Astrocyte (in vitro differentiated cells and primary cell): ENCODE measurements at regions not wholly inside any gene's neighbourhood (a gene's known extent, or its start where the extent isn't known, plus 50 kb on each side); places are given as distances from the start of the nearest gene placed in this dataset.

Experiments used
- DNase-seq: peaks from one replicate; pipeline ENCODE4 v3.0.0-alpha.2; 2010; ENCODE audit warnings: low read depth
- FAIRE-seq: peaks from 2 replicates; lab custom pipeline; 2011; peaks lifted over from hg19 to GRCh38; lab: Jason Lieb, UNC
- H2AFZ ChIP-seq: 2 replicates; pipeline ENCODE4 v1.6.0; 2012; ENCODE audit warnings: low read depth, low read length, inconsistent platforms
- H3K27ac ChIP-seq: 2 replicates; pipeline ENCODE4 v1.5.1; 2011; ENCODE audit warnings: low read depth, low read length, inconsistent platforms
- H3K27me3 ChIP-seq: 2 replicates; pipeline ENCODE4 v1.6.0; 2011; ENCODE audit warnings: low read length, inconsistent platforms; ENCODE audit not compliant: insufficient read depth
- H3K36me3 ChIP-seq: 2 replicates; pipeline ENCODE4 v1.5.1; 2011; ENCODE audit warnings: low read length, inconsistent platforms; ENCODE audit not compliant: insufficient read depth
- H3K4me1 ChIP-seq: 2 replicates; pipeline ENCODE4 v1.5.1; 2011; ENCODE audit warnings: low read length, inconsistent platforms; ENCODE audit not compliant: insufficient read depth
- H3K4me2 ChIP-seq: 2 replicates; pipeline ENCODE4 v1.6.0; 2012; ENCODE audit warnings: low read length, inconsistent platforms
- H3K4me3 ChIP-seq: 2 replicates; pipeline ENCODE4 v1.5.1; 2011; ENCODE audit warnings: low read depth, mild to moderate bottlenecking, low read length, inconsistent platforms; ENCODE audit not compliant: insufficient read depth
- H3K79me2 ChIP-seq: 2 replicates; pipeline ENCODE4 v1.6.0; 2012; ENCODE audit warnings: mild to moderate bottlenecking, low read length, inconsistent platforms; ENCODE audit not compliant: insufficient read depth
- H3K9ac ChIP-seq: 2 replicates; pipeline ENCODE4 v1.6.0; 2012; ENCODE audit warnings: mild to moderate bottlenecking, low read length, inconsistent platforms
- H3K9me3 ChIP-seq: 2 replicates; pipeline ENCODE4 v1.5.1; 2012; ENCODE audit warnings: low read depth, mild to moderate bottlenecking, low read length, inconsistent platforms; ENCODE audit not compliant: insufficient read depth
- H4K20me1 ChIP-seq: 2 replicates; pipeline ENCODE4 v1.6.0; 2012; ENCODE audit warnings: low read length, inconsistent platforms; ENCODE audit not compliant: insufficient read depth
- H3K27ac Mint-ChIP-seq: one replicate; pipeline ENCODE4 v1.8.0; 2021; ENCODE audit warnings: mild to moderate bottlenecking, mixed read lengths; ENCODE audit not compliant: unreplicated experiment
- H3K27me3 Mint-ChIP-seq: one replicate; pipeline ENCODE4 v1.8.0; 2021; ENCODE audit warnings: low read depth, mixed read lengths; ENCODE audit not compliant: unreplicated experiment
- H3K36me3 Mint-ChIP-seq: one replicate; pipeline ENCODE4 v1.8.0; 2021; ENCODE audit warnings: low read depth, mixed read lengths; ENCODE audit not compliant: unreplicated experiment
- H3K4me1 Mint-ChIP-seq: one replicate; pipeline ENCODE4 v1.8.0; 2021; ENCODE audit warnings: low read depth, mixed read lengths; ENCODE audit not compliant: unreplicated experiment
- H3K4me3 Mint-ChIP-seq: one replicate; pipeline ENCODE4 v1.8.0; 2021; ENCODE audit warnings: mild to moderate bottlenecking, moderate library complexity, mixed read lengths; ENCODE audit not compliant: unreplicated experiment
- H3K9me3 Mint-ChIP-seq: one replicate; pipeline ENCODE4 v1.8.0; 2021; ENCODE audit warnings: mild to moderate bottlenecking, mixed read lengths; ENCODE audit not compliant: unreplicated experiment
- EZH2 ChIP-seq: IDR thresholded peaks from 2 replicates; pipeline ENCODE4 v1.6.1; 2012; ENCODE audit warnings: mild to moderate bottlenecking, low read length, inconsistent platforms; ENCODE audit not compliant: insufficient read depth
- TF ChIP-seq, protein P1 (sequence below): IDR thresholded peaks from 2 replicates; pipeline ENCODE4 v1.5.1; 2011; ENCODE audit warnings: low read depth, mild to moderate bottlenecking, inconsistent platforms, low read length, moderate library complexity; ENCODE audit not compliant: insufficient read depth

DNA sequence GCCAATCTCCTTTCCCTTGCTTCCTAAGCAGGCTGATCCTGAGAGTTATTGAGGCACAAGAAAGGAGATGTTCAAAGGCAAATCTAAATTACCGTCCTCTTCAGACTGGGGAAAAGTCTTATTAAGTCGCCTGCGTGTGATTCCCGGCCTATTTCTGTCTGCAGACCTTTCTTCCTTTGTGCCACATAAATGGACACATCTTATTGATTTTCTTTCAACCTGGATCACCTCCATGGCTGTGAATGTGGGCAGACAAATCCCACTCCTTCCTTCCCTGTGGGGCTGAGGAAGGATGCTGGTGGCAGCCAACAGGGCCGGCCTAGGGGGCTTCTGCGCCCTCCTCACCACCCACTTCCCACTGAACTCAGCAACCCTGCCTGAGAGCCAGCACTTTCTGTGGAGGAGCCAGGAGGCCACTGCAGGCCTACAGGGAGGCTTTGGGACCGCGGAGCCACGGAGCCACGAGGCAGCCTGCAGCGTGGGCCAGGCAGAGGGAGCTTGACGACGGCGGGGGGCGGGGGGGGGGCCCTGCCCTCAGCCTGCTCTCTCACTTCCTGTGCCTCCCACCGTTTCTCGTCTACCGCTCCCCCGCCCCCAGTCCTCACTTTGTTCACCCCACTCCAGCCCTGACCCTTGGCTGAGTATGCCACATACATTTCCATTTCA is 73.6 kb upstream of the LMO1 start:
- no peak for TF ChIP-seq EZH2
- TF ChIP-seq, protein P1, sequence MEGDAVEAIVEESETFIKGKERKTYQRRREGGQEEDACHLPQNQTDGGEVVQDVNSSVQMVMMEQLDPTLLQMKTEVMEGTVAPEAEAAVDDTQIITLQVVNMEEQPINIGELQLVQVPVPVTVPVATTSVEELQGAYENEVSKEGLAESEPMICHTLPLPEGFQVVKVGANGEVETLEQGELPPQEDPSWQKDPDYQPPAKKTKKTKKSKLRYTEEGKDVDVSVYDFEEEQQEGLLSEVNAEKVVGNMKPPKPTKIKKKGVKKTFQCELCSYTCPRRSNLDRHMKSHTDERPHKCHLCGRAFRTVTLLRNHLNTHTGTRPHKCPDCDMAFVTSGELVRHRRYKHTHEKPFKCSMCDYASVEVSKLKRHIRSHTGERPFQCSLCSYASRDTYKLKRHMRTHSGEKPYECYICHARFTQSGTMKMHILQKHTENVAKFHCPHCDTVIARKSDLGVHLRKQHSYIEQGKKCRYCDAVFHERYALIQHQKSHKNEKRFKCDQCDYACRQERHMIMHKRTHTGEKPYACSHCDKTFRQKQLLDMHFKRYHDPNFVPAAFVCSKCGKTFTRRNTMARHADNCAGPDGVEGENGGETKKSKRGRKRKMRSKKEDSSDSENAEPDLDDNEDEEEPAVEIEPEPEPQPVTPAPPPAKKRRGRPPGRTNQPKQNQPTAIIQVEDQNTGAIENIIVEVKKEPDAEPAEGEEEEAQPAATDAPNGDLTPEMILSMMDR = no peak
- FAIRE-seq (no peak), DNase-seq (no peak)
- Histone ChIP-seq H3K4me1 (peaks cover 4% of the 10 kb centered on the region), H3K4me3 (no peak overlapping the region), H3K36me3 (no peaks in the 10 kb centered on the region), H3K27me3 (no peaks in the 10 kb centered on the region), H4K20me1 (no peaks in the 10 kb centered on the region), H3K79me2 (no peaks in the 10 kb centered on the region), H3K9me3 (no peaks in the 10 kb centered on the region), H2AFZ (no peak overlapping the region), H3K9ac (no peak overlapping the region), H3K4me2 (no peak overlapping the region), H3K27ac (no peak overlapping the region)
- Mint-ChIP-seq H3K4me3 (no peak overlapping the region), H3K9me3 (no peaks in the 10 kb centered on the region), H3K27me3 (peaks cover 21% of the 10 kb centered on the region), H3K36me3 (no peaks in the 10 kb centered on the region), H3K27ac (no peak overlapping the region), H3K4me1 (peaks cover 7% of the 10 kb centered on the region)

DNA sequence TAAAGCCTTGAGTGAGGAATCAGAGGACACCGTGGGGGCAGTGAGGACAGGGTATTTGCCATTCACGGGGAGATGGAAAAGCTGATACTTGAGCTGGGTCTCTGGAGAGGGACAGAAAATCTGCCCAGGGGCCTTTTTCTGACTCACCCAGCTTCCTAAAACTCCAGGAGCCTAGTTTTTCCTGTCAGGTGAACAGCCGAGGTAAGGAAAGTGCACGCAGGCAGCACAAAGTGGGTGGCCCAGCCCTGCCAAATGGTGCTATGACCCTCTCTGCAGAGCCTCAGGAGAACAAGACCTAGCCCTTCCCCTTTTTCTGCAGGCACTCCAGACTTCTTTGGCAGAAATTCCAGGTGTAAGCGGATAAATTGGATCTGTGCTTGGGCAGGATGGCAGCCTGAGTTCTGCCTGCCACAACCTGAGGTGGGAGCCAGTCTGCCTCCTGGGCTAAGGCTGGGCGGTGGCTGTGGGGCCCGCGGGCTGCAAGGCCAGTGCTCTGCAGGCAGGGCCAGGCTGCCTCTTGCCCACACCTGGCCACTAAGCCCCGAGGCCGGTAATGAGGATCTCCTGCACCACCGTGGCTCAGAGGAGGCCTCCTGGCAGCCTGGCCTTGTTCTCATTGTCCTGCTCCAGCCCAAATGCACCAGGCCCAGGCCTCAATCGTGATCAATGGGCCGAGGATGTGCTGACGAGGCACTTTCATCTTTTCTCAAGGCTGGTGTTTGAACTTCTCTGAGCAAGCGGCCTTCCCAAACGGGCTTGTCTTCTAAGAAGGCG is 72.9 kb upstream of the LMO1 start:
- no peak overlapping the region for H3K9ac ChIP-seq
- Mint-ChIP-seq H3K4me1 (peaks cover 2% of the 10 kb centered on the region), H3K27me3 (peaks cover 17% of the 10 kb centered on the region), H3K4me3 (no peak overlapping the region), H3K36me3 (no peaks in the 10 kb centered on the region), H3K9me3 (no peaks in the 10 kb centered on the region), H3K27ac (no peak overlapping the region)
- H3K27ac ChIP-seq = no peak overlapping the region
- no peaks in the 10 kb centered on the region for H3K79me2 ChIP-seq
- H3K4me3 ChIP-seq = no peak overlapping the region
- H3K36me3 ChIP-seq = no peaks in the 10 kb centered on the region
- no peak overlapping the region for H2AFZ ChIP-seq
- no peaks in the 10 kb centered on the region for H3K27me3 ChIP-seq
- TF ChIP-seq, protein P1 = no peak
- no peak for TF ChIP-seq EZH2
- FAIRE-seq (no peak), DNase-seq (no peak)
- no peak overlapping the region for H3K4me2 ChIP-seq
- no peaks in the 10 kb centered on the region for H4K20me1 ChIP-seq
- no peaks in the 10 kb centered on the region for H3K9me3 ChIP-seq
- H3K4me1 ChIP-seq = peaks cover 4% of the 10 kb centered on the region

DNA sequence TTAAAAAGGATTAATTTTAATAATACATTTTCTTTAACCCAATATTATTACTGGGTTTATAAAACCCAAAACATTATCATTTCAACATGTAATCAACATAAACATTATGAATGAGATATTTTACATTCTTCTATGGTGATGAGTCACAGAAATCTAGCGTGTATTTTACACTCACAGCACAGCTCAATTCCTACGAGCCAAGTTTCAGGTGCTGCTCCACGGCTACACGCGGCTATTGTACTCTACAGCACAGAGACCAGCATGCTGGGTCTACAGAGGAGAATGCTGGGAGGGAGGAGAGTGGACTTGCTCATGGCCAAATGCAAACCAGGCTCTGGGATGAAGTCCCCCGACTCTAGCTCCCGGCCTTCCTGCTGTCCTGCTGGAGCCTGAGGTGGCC is 72.0 kb upstream of the LMO1 start:
- H4K20me1 ChIP-seq = no peaks in the 10 kb centered on the region
- Mint-ChIP-seq H3K27ac (no peak overlapping the region), H3K36me3 (no peaks in the 10 kb centered on the region), H3K27me3 (peaks cover 17% of the 10 kb centered on the region), H3K4me3 (no peak overlapping the region), H3K4me1 (peaks cover 2% of the 10 kb centered on the region), H3K9me3 (no peaks in the 10 kb centered on the region)
- no peaks in the 10 kb centered on the region for H3K9me3 ChIP-seq
- no peak overlapping the region for H3K27ac ChIP-seq
- no peak overlapping the region for H2AFZ ChIP-seq
- H3K79me2 ChIP-seq = no peaks in the 10 kb centered on the region
- DNase-seq (peak; percentile 16), FAIRE-seq (no peak)
- H3K4me2 ChIP-seq = no peak overlapping the region
- H3K36me3 ChIP-seq = no peaks in the 10 kb centered on the region
- TF ChIP-seq, protein P1 = no peak
- TF ChIP-seq EZH2 = no peak
- H3K9ac ChIP-seq = no peak overlapping the region
- H3K4me1 ChIP-seq = peaks cover 4% of the 10 kb centered on the region
- H3K27me3 ChIP-seq = no peaks in the 10 kb centered on the region
- no peak overlapping the region for H3K4me3 ChIP-seq
